ENCODE measurements at regions not wholly inside any gene's neighbourhood (a gene's known extent, or its start where the extent isn't known, plus 50 kb on each side); places are given as distances from the start of the nearest gene placed in this dataset.

DNA sequence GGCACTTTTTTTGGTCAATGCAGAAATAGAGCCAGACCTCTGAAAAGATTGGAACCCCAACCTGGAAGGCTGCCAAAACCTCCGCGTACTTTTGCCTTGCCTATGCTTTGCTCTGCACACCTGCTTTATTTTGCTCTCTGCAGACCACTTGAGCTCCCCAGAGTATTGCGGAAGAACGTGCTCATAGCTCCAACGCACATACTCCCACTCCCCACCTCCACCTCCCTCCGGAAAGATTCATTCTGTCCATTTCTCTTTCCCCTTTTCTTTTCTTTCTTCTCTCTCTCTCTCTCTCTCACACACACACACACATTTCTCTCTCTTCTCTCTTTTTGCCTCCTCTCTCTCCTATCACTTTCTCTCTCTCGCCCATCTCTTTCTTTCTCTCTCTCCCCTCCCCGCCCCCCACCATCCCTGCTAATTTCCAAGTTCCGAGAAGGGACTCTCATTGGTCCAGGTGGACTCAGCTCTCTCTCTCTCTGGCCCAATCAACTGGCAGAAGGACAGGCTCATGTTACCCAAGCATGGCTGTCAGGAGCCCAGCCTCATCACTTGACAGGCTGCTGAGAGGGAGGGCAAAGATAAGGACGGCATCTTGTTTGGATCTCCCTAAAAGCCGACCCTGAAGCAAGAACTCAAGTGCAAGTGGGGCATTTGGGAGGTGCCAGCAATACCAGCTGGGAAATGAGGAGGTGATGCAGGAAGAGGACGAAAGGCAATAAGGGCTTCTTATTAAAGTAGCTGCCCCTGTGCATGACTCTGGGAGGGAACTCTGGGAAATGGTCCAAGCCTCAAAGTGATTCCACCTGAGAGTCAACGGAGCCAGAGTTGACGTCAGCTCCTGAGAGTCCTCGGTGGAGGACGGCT, 246.1 kb downstream of the LY86 start:
- DNase-seq (ENCODE audit: extremely low read depth in 1 of 2, low read depth in 1 of 2) = no peak

DNA sequence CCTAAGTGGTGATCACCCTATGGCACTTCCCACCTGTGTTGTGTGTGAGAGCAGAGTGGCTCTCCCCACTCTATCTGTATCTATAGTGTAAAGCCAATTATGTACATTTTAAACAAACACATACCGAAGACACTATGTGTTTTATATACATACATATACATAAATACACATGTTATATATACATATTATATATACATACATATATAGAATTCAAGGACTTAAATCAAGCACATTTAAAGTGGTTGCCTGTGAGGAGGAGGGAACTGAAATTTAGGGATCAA, 246.6 kb downstream of the LY86 start:
- no peak for DNase-seq (ENCODE audit: extremely low read depth in 1 of 2, low read depth in 1 of 2)

DNA sequence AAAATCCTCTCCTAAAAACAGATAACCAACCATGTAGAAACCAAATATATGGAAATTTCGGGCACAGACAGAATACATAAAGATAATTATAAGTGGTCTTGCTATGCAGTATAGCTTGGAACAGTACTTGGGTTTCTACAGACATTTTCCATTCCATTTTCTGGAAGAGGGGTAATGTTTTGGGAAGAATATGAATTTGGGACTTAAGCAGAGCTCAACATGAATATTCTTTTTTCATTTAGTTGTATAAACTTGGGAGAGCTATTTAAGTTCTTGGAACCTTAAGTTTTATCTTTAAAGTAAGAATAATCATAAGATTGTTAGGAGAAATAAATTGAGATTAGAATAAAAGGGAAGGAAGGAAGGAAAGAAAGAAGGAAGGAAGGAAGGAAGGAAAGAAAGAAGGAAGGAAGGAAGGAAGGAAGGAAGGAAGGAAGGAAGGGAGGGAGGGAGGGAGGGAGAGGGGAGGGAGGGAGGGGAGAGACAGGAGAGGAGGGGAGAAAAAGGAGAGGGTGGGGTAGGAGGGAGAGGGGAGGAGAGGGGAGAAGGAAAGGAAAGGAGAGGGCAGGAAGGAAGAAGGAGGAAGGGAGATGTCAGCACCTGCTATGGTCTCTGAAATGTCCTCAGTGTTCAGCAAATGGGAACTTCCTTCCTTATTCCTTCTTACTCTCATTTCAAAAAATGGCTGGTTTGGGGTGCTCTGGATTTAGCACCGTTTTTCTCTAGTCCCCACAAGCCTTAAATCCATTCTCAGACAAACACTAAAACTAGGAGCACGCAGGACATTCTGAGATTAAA, 248.3 kb downstream of the LY86 start:
- no peak for DNase-seq (ENCODE audit: extremely low read depth in 1 of 2, low read depth in 1 of 2)

GRCh38 chr6:6837541-6838080, 249.1 kb downstream of the LY86 start:
- no peak for DNase-seq (ENCODE audit: extremely low read depth in 1 of 2, low read depth in 1 of 2)

DNA sequence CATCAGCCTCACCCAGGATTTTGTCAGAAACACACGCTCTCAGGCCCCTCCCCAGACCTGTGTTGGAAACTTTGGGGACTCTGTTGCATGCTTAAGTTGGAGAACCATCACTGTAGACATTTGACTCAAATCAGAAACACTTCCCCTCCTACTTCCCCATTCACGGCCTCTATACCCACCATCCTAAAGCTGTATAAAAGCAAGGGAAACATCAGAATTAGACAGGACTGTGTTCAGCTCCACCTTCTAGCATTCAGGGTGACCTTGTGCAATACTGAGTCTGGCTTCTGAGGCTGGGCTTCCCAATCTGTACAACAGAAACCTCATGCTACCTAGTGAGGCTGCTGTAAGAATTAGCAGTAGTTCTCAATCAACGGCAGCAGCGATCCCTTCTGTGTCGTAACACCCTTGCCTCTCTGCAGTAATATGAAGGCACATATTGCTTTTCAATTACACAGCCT, 252.3 kb downstream of the LY86 start:
- DNase-seq (ENCODE audit: extremely low read depth in 1 of 2, low read depth in 1 of 2) = no peak

DNA sequence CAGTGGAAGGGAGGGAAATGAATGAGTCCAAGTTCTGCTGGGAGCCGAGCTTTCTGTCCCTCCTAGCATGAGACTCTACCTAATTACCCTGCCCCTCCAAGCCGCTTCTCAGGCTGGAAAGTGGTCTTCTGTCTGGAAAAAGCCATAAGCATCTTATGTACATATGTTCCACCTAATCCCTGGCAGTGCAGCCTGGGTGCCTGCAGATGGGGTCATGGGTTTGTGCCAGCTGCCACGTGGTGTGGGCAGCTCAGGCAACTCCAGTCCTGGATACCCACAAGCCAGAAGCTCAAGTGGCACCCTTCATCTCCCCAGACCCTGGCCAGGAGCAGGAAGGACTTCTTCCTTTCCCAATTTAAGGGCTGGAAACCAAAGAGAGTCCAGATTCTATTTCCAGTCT, 253.1 kb downstream of the LY86 start:
- no peak for DNase-seq (ENCODE audit: extremely low read depth in 1 of 2, low read depth in 1 of 2)

GRCh38 chr6:6842291-6842690, 253.8 kb downstream of the LY86 start:
- DNase-seq (ENCODE audit: extremely low read depth in 1 of 2, low read depth in 1 of 2) = no peak

DNA sequence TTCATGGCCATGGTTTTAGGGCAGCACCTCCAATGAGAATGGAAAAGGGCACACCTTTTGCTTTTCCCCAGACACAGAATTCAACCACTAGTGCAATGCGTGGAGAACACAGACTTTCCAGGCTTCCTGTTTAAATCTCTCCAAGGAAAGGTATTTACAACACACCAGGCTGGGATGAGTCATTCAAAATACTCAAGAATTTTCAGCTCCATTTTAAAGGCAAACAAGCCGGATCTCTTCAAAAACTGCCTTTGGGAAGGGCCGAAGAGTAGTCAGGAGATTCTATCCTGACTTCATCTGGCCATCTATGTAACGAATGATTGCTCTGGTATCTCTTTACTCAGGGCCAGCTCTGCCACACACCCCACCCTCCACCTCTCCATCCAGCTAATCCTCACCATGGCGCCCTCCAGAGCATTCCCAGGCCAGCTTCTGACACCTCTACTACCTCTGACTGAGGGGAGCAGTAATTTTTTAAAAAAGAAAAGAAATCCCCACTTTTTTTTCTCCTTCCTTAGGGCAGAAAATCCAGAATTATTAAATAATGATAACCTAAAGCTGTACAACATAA, 254.6 kb downstream of the LY86 start:
- DNase-seq (ENCODE audit: extremely low read depth in 1 of 2, low read depth in 1 of 2) = no peak

GRCh38 chr6:6843777-6844176, 255.3 kb downstream of the LY86 start:
- no peak for DNase-seq (ENCODE audit: extremely low read depth in 1 of 2, low read depth in 1 of 2)

DNA sequence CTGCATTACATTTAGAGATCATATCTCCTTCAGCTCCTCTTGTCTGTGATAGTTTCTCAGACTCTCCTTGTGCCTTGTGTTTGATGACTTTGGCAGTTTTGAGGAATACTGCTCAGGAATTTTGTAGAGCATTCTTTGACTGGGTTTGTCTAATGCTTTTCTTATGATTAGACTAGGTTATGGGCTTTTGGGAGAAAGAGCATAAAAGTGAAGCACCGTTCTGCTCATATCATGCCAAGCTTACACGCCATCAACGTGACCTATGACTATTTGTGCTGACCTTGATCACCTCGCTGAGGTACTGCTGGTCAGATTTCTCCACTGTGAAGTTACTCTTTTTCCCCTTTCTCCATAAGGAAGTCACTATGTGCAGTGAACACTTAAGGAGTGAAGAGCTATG, 256.0 kb downstream of the LY86 start:
- DNase-seq (ENCODE audit: extremely low read depth in 1 of 2, low read depth in 1 of 2) = no peak

DNA sequence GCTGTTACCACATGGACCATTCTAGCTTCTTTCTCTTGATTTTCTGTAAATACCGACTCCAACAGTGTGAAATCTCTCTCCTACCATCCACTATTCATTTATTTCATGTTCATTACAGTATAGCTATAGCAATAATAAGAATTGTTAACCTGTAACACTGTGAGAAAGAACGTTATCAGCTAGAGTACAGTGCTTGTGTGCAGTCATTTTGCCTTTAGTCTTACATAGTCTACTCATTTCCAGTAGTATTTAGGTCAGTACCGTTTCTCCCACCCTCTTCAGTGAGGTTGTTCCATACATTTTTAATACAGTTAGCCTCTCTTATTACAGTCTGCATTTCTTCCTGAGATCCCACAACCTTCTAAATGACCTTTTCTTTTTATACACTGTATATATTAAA, 257.1 kb downstream of the LY86 start:
- DNase-seq (ENCODE audit: extremely low read depth in 1 of 2, low read depth in 1 of 2) = no peak

DNA sequence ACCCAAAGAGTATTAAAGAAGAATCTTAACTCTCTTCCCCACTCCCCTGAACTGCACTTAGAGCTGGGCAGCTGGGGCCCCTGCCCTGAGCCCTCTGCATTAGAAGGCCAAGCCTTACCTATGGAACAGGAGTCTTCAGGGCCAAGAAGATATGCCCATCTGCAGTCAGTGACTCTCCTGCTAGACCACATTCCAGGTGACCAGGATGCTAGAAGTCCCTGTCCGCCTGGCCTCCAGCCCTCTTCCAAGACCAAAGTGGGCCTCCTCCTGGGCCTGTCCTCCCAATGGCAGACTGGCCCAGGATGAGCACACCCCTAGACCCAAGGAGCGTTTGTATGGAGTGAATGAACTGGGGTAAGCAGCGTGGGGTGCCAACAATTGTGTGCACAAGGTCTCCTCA, 259.1 kb downstream of the LY86 start:
- no peak for DNase-seq (ENCODE audit: extremely low read depth in 1 of 2, low read depth in 1 of 2)

GRCh38 chr6:6851059-6851948, 256.5 kb upstream of the RREB1 start:
- DNase-seq (ENCODE audit: extremely low read depth in 1 of 2, low read depth in 1 of 2) = no peak

DNA sequence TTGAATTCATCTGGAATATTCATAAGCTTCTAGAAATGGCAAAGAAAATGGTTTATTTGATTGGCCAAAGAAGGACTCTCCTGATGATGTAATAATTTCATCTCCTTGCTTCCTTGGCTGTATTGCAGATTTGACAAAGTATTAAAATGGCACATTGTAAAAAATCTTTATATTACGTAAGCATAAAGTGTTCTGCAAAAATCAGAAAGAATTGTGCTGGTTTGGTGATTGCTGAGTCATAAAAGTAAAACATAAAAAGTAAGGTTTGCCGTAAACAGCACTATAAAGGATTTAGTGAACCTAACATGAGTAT, 255.9 kb upstream of the RREB1 start:
- no peak for DNase-seq (ENCODE audit: extremely low read depth in 1 of 2, low read depth in 1 of 2)

GRCh38 chr6:6856538-6857523, 250.9 kb upstream of the RREB1 start:
- DNase-seq (ENCODE audit: extremely low read depth in 1 of 2, low read depth in 1 of 2) = peak; percentile 29 to 58

DNA sequence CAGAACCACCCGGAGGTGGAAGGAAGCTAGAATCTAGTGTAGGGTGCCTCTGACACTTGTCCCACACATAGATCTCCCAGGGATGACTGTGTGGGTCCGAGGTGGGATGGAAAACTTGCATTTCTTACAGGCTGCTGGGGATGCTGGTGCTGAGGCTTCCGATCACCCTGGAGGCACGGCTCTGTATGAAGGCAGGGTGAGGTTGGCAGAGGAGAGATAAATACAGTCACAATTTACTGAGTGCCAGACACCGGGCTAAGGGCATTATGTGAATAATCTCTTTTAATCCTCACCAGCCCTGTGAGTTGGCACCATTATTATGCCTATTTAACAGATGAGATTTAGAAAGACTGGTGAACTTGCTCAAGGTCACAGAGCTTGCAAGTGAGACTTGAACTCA, 250.2 kb upstream of the RREB1 start:
- DNase-seq (ENCODE audit: extremely low read depth in 1 of 2, low read depth in 1 of 2) = no peak

GRCh38 chr6:6858533-6858982, 249.2 kb upstream of the RREB1 start:
- no peak for DNase-seq (ENCODE audit: extremely low read depth in 1 of 2, low read depth in 1 of 2)

GRCh38 chr6:6859105-6859504, 248.7 kb upstream of the RREB1 start:
- no peak for DNase-seq (ENCODE audit: extremely low read depth in 1 of 2, low read depth in 1 of 2)

DNA sequence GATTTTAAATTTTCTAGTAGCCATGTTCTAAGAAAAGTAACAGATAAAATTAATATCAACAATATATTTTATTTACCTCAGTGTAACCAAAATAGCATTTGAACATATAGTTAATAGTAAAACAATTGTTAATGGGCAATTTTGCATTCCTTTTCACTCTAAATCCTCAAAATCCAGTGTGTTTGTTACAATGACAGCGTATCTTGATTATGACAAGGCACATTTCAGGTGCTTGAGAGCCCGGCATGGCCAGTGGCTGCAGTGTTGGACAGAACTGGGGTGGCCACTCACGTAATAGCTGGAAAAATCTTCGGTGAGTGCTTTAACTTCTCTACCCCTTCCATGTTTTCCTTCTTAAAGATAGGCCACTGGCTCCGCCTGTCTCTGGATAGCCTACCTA, 248.0 kb upstream of the RREB1 start:
- DNase-seq (ENCODE audit: extremely low read depth in 1 of 2, low read depth in 1 of 2) = no peak

DNA sequence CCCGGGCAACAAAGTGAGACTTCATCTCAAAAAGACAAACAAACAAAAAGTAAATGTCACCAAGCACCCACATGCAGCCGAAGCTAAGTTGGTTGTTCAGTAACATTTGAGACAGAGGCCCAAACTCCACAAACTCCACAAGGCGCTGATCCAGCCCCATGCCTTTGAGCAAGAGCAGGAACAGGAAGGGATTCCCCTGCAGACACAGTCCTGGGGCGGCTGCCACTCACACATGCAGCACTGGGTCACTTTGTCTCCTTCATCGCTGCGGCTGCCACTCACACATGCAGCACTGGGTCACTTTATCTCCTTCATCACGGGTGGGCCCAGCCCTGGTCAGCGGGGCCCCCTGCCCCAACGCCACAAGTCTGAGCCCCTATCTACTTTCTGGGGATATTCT, 246.9 kb upstream of the RREB1 start:
- no peak for DNase-seq (ENCODE audit: extremely low read depth in 1 of 2, low read depth in 1 of 2)

All from stimulated activated CD8-positive, alpha-beta memory T cell treated with anti-CD3 and anti-CD28 coated beads, Interleukin-7, amount 100 ng/mL, for 48 hours (primary cell).